Gastrocnemius medialis (tissue), 4 donors: ENCODE measurements at regions not wholly inside any gene's neighbourhood (a gene's known extent, or its start where the extent isn't known, plus 50 kb on each side); places are given as distances from the start of the nearest gene placed in this dataset.
"Not testable (repeated sequence)": the region's sequence is repeated elsewhere in the genome, so short reads cannot be mapped to it uniquely, and the experiment has no call there.

ENCODE experiments used
- ATAC-seq, 2 donors: fragments of 150-250 bp; one replicate each; pipeline ENCODE4 v1.9.1; 2016
- DNase-seq, 2 donors: peaks; one replicate each; pipeline ENCODE4 v3.0.0-alpha.2; 2019
- H3K27ac ChIP-seq, 4 donors: fragments of 200-600 bp; sonication (generic); 1 replicate in 1 of 4; 2 replicates in 3 of 4; pipeline ENCODE4 v1.5.1; 2016 to 2018; ENCODE audit warnings: mild to moderate bottlenecking in 2 of 4, moderate library complexity in 1 of 4
- H3K27me3 ChIP-seq, 3 donors: fragments of 200-600 bp; sonication (generic) in 2 of 3; 1 replicate in 1 of 3; 2 replicates in 2 of 3; pipeline versions ENCODE4 v1.5.1 to v1.6.0; 2016 to 2019; ENCODE audit warnings: mild to moderate bottlenecking in 1 of 3, moderate library complexity in 1 of 3
- H3K36me3 ChIP-seq, 2 donors: fragments of 200-600 bp; sonication (generic) in 1 of 2; one replicate each; pipeline ENCODE4 v1.5.1; 2017 to 2018
- H3K4me1 ChIP-seq, 2 donors: fragments of 200-600 bp; sonication (generic) in 1 of 2; one replicate each; pipeline ENCODE4 v1.5.1; 2016 to 2017; ENCODE audit warnings: mild to moderate bottlenecking in 2 of 2
- H3K4me3 ChIP-seq, 4 donors: fragments of 200-600 bp; sonication (generic) in 3 of 4; 1 replicate in 1 of 4; 2 replicates in 3 of 4; pipeline ENCODE4 v1.5.1; 2016 to 2019; ENCODE audit warnings: mild to moderate bottlenecking in 2 of 4
- H3K9me3 ChIP-seq, 3 donors: fragments of 200-600 bp; sonication (generic) in 2 of 3; 1 replicate in 1 of 3; 2 replicates in 2 of 3; pipeline ENCODE4 v1.5.1; 2016 to 2019
- POLR2A ChIP-seq, 2 donors: fragments of 450-650 bp; IDR thresholded peaks; one replicate each; pipeline ENCODE4 v1.6.1; 2017; ENCODE audit warnings: antibody characterized with exemption in 2 of 2, mild to moderate bottlenecking in 2 of 2, moderate library complexity in 2 of 2
- in situ Hi-C, 4 donors: fragments of 200-750 bp; cut with MboI; loops; one replicate each; pipeline versions ENCODE4 v1.15.0 to v1.8.0; 2017; ENCODE audit warnings: low sequenced_read_pairs in 4 of 4
- intact Hi-C: fragments of 100-400 bp; cut with DNase I; formaldehyde crosslinking; loops from one replicate; pipeline ENCODE4 v1.15.1; 2023; ENCODE audit warnings: low total_unique reads
- TF ChIP-seq, protein P1 (sequence below), 5 experiments: fragments of 450-650 bp in 3 of 5; fragments of 200-600 bp in 2 of 5; sonication (generic) in 2 of 5; IDR thresholded peaks in 4 of 5; conservative IDR thresholded peaks in 1 of 5; 1 replicate in 4 of 5; 2 replicates in 1 of 5; pipeline ENCODE4 v1.5.1; 2016 to 2019; ENCODE audit warnings: antibody characterized with exemption in 5 of 5, mild to moderate bottlenecking in 3 of 5, moderate library complexity in 3 of 5

DNA sequence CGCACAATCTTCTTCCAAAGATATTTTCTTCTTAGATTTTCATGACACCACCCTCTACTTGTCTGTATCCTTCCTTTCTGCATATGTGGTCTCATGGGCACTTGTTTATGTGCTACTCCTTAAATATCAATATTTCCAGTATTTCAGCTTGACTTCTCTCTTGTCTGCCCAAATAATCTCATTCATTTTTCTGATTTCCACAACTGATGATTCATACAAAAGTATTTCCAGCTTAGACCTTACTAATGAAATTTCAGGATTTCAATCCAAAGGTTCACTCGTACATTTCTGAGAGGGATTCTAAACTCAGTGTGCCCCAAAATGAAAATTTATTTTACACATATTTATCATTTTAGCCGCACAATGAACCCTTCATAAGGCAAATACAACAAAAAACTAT lies 928.9 kb upstream of the C9orf72 start:
- in situ Hi-C loops (no loop called here), intact Hi-C loops (no loop called here)
- TF ChIP-seq, protein P1, sequence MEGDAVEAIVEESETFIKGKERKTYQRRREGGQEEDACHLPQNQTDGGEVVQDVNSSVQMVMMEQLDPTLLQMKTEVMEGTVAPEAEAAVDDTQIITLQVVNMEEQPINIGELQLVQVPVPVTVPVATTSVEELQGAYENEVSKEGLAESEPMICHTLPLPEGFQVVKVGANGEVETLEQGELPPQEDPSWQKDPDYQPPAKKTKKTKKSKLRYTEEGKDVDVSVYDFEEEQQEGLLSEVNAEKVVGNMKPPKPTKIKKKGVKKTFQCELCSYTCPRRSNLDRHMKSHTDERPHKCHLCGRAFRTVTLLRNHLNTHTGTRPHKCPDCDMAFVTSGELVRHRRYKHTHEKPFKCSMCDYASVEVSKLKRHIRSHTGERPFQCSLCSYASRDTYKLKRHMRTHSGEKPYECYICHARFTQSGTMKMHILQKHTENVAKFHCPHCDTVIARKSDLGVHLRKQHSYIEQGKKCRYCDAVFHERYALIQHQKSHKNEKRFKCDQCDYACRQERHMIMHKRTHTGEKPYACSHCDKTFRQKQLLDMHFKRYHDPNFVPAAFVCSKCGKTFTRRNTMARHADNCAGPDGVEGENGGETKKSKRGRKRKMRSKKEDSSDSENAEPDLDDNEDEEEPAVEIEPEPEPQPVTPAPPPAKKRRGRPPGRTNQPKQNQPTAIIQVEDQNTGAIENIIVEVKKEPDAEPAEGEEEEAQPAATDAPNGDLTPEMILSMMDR (IDR thresholded peaks at IDR 0.05 in 4 of 5, conservative IDR thresholded peaks at IDR 0.05 in 1 of 5), result no peak
- TF ChIP-seq POLR2A (IDR thresholded peaks at IDR 0.05), result no peak
- H3K27me3 ChIP-seq, result no peaks in the 10 kb centered on the region
- no peaks in the 10 kb centered on the region for H3K9me3 ChIP-seq
- H3K27ac ChIP-seq, result no peak overlapping the region
- no peaks in the 10 kb centered on the region for H3K36me3 ChIP-seq
- ATAC-seq (no peak), DNase-seq (no peak)
- no peak overlapping the region for H3K4me3 ChIP-seq
- no peaks in the 10 kb centered on the region for H3K4me1 ChIP-seq

DNA sequence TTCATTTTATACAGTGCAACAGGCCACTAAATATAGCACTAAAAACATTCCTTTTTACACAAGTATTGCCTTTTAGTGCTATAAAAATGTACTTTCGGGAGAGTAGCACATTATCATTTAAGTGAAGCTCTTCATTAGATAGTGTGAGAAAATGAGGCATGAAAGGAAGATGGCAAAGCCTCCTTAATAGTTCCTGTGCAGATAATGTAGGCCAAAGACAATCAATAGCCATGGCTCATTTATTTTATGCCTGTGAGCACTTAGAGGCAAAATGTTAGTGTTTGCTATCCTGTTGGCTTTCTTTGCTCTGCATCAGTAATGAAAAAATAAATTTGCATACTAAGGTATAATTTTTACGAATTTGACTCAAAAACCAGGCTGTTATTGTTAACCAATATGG lies 929.5 kb upstream of the C9orf72 start:
- ATAC-seq (no peak), DNase-seq (no peak)
- in situ Hi-C loops (no loop called here), intact Hi-C loops (no loop called here)
- Histone ChIP-seq H3K27me3 (no peaks in the 10 kb centered on the region), H3K36me3 (no peaks in the 10 kb centered on the region), H3K9me3 (no peaks in the 10 kb centered on the region), H3K27ac (no peak overlapping the region), H3K4me3 (no peak overlapping the region), H3K4me1 (no peaks in the 10 kb centered on the region)
- no peak for TF ChIP-seq POLR2A (IDR thresholded peaks at IDR 0.05)
- TF ChIP-seq, protein P1 (IDR thresholded peaks at IDR 0.05 in 4 of 5, conservative IDR thresholded peaks at IDR 0.05 in 1 of 5), result no peak

DNA sequence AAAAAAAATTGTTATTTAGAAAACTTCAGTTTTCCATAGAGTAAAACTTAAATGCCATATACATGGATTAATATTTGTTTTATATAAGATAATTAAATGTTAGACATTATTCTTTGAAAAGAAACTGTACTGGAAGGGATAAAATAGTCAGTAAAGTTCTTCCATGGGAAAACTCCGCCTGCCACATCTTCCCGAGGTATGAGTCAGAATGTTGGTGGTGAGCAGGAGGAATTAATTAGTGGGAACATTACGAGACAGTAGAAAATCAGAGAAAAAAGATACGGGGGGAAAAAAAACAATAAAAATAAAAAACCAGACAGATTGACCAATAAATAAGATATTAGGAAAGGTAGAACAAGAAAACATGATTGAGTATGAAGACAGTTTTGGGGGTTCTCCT lies 930.3 kb upstream of the C9orf72 start:
- no peaks in the 10 kb centered on the region for H3K9me3 ChIP-seq
- ATAC-seq, result no peak
- in situ Hi-C loops (no loop called here), intact Hi-C loops (no loop called here)
- TF ChIP-seq, protein P1 (IDR thresholded peaks at IDR 0.05 in 4 of 5, conservative IDR thresholded peaks at IDR 0.05 in 1 of 5), result no peak
- no peak for TF ChIP-seq POLR2A (IDR thresholded peaks at IDR 0.05)
- H3K4me1 ChIP-seq, result no peaks in the 10 kb centered on the region
- H3K27ac ChIP-seq, result no peak overlapping the region
- H3K4me3 ChIP-seq, result no peak overlapping the region
- DNase-seq, result no peak
- H3K27me3 ChIP-seq, result no peaks in the 10 kb centered on the region
- H3K36me3 ChIP-seq, result no peaks in the 10 kb centered on the region

DNA sequence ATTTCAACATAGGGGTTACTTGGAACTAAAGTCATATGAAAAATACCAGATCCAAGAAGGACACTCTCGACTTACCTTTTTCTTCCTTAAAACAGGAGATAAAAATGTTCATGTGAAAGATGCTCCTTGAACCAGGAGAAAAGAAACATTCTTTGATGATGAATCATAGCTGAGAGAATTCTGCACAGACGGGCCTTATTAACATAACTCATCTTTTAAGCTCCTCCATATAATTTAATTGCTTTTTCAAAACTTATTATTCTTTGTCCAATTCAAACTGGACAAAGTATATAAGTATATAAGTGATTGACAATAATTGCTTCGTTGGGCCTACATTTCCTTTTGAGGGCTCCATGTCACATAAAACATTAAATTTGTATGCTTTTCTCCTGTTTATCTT lies 945.2 kb upstream of the C9orf72 start:
- in situ Hi-C loops, result no loop called here
- DNase-seq, result no peak
- H3K4me3 ChIP-seq, result no peak overlapping the region
- no peak for ATAC-seq
- H3K9me3 ChIP-seq, result no peaks in the 10 kb centered on the region
- intact Hi-C loops, result no loop called here
- no peak for TF ChIP-seq POLR2A (IDR thresholded peaks at IDR 0.05)
- TF ChIP-seq, protein P1 (IDR thresholded peaks at IDR 0.05 in 4 of 5, conservative IDR thresholded peaks at IDR 0.05 in 1 of 5), result no peak
- H3K36me3 ChIP-seq, result no peaks in the 10 kb centered on the region
- no peaks in the 10 kb centered on the region for H3K27me3 ChIP-seq
- no peak overlapping the region for H3K27ac ChIP-seq
- H3K4me1 ChIP-seq, result no peaks in the 10 kb centered on the region

DNA sequence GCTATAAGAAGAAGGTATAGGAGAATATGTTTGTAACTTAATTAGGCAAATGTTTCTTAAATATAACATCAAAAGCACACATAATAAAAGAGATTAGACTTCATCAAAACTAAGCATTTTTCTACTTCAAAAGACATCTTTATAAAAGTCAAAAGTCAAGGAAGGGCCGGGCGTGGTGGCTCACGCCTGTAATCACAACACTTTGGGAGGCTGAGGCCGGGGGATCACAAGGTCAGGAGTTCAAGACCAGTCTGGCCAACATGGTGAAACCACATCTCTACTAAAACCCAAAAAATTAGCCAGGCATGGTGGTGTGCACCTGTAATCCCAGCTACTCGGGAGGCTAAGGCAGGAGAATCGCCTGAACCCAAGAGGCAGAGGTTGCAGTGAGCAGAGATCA lies 951.0 kb upstream of the C9orf72 start:
- H3K4me3 ChIP-seq, DNase-seq, H3K36me3 ChIP-seq, H3K4me1 ChIP-seq, H3K9me3 ChIP-seq, in situ Hi-C loops, H3K27ac ChIP-seq, H3K27me3 ChIP-seq, intact Hi-C loops, ATAC-seq: not testable (repeated sequence)
